Neural cell (in vitro differentiated cells): ENCODE measurements at regions not wholly inside any gene's neighbourhood (a gene's known extent, or its start where the extent isn't known, plus 50 kb on each side); places are given as distances from the start of the nearest gene placed in this dataset.

ENCODE experiments used
- CTCF ChIP-seq: fragments of 450-650 bp; IDR thresholded peaks from 2 replicates; pipeline ENCODE4 v1.5.1; 2014; ENCODE audit warnings: antibody characterized with exemption, mild to moderate bottlenecking, moderate library complexity; ENCODE audit not compliant: poor library complexity, severe bottlenecking
- EP300 ChIP-seq: fragments of 450-650 bp; conservative IDR thresholded peaks from 2 replicates; pipeline ENCODE4 v1.6.1; 2014; ENCODE audit warnings: antibody characterized with exemption, mild to moderate bottlenecking, moderate library complexity; ENCODE audit not compliant: poor library complexity, severe bottlenecking
- EZH2 ChIP-seq: fragments of 200-600, 300-800 bp; shearing (Covaris generic), sonication (generic); IDR thresholded peaks from 2 replicates; pipeline ENCODE4 v1.6.1; 2014; ENCODE audit warnings: antibody characterized with exemption, low read length, borderline replicate concordance, mild to moderate bottlenecking; ENCODE audit not compliant: insufficient read depth, poor library complexity, severe bottlenecking
- SMC3 ChIP-seq: fragments of 450-650 bp; conservative IDR thresholded peaks from 2 replicates; pipeline ENCODE4 v1.6.1; 2014; ENCODE audit warnings: antibody characterized with exemption, mild to moderate bottlenecking, moderate library complexity; ENCODE audit not compliant: poor library complexity

DNA sequence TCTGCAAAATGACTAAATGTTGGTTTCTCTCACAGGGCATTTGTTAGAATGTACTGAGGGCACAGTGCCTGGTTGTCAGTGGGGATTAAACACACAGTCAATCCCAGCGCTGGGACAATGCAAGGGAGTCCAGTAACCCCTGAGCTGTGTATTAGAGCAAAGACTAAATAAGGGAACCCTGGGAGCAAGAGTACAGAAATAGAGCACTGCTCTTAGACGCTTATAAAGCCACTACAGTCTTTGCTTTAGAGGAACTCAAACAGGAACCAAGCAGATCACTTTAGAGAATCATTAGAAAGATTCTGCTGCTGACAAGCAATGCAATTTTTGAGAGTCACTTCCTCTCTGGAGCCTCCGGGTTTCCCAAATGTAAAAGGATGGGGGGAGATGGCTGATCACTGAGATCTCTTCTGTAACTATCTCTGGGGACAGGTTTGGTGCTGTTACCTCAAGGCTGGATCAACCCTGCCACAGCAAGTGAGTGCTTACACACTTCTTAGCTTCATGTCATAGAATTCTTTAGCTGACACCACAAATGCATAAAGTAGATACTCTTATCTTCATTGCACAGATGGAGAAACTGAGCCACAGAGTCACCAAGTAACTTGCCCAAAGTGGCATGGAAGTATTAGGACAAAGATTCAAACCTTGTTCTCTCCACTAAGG, 137.8 kb upstream of the CPEB2 start:
- TF ChIP-seq EP300, result no peak
- TF ChIP-seq SMC3, result no peak
- TF ChIP-seq CTCF, result no peak
- TF ChIP-seq EZH2, result no peak
